Left lung (tissue), 4 donors: ENCODE measurements at regions not wholly inside any gene's neighbourhood (a gene's known extent, or its start where the extent isn't known, plus 50 kb on each side); places are given as distances from the start of the nearest gene placed in this dataset.

Experiments used
- ATAC-seq: fragments of 200-7000 bp; cut with Tn5 transposase; one replicate; pipeline ENCODE4 v1.9.1; 2020; ENCODE audit warnings: moderate library complexity
- DNase-seq, 4 donors: peaks; one replicate each; pipeline ENCODE4 v3.0.0-alpha.2; 2013 to 2020
- H3K27ac ChIP-seq, 2 donors: fragments of 200-600 bp; sonication (generic) in 1 of 2; one replicate each; pipeline versions ENCODE4 v1.5.0 to v1.8.0; 2020 to 2021
- H3K27me3 ChIP-seq, 2 donors: fragments of 200-600 bp; sonication (generic) in 1 of 2; one replicate each; pipeline versions ENCODE4 v1.5.0 to v1.8.0; 2020 to 2021
- H3K36me3 ChIP-seq, 2 donors: fragments of 200-600 bp; sonication (generic) in 1 of 2; one replicate each; pipeline versions ENCODE4 v1.5.0 to v1.8.0; 2020 to 2021
- H3K4me1 ChIP-seq, 2 donors: fragments of 200-600 bp; one replicate each; pipeline ENCODE4 v1.8.0; 2021
- H3K4me3 ChIP-seq, 2 donors: fragments of 200-600 bp; sonication (generic) in 1 of 2; one replicate each; pipeline versions ENCODE4 v1.5.0 to v1.8.0; 2020 to 2021; ENCODE audit warnings: mild to moderate bottlenecking in 1 of 2
- H3K9me3 ChIP-seq, 2 donors: fragments of 200-600 bp; sonication (generic) in 1 of 2; one replicate each; pipeline versions ENCODE4 v1.5.0 to v1.8.0; 2020 to 2021
- intact Hi-C, 2 donors: fragments of 100-400 bp; cut with DNase I; formaldehyde crosslinking; loops; one replicate each; pipeline versions ENCODE4 v1.11.2 to v1.14.2; 2022
- TF ChIP-seq, protein P1 (sequence below), 2 donors: fragments of 200-600 bp; sonication (generic) in 1 of 2; IDR thresholded peaks; one replicate each; pipeline versions ENCODE4 v1.5.0 to v1.8.0; 2021; ENCODE audit warnings: antibody characterized with exemption in 2 of 2
- donor health status: DM: no; HTN: yes; CAD: no.
- donor health status: DM: no; HTN: no; CAD: no.

DNA sequence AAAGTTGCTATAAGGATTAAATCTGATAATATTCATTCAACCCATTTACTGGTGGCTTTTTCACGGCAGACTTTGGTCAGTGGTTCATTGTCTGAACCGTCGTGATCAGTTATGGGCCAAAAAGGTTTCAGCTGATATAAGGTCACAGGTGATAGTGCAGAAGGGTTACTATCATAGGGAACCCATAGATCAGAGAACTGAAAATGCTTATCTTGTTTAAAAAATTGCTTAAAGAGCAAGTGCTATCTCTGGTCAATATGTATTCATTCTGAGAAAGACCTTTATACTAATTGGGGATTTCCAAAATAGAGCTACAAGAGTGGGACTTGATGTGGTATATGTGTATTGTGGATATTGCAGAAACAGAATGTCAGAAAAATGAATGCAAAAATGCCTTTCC is 147.8 kb upstream of the SEMA3E start:
- intact Hi-C loops: no loop called here
- H3K27me3 ChIP-seq: no peaks in the 10 kb centered on the region
- no peaks in the 10 kb centered on the region for H3K36me3 ChIP-seq

DNA sequence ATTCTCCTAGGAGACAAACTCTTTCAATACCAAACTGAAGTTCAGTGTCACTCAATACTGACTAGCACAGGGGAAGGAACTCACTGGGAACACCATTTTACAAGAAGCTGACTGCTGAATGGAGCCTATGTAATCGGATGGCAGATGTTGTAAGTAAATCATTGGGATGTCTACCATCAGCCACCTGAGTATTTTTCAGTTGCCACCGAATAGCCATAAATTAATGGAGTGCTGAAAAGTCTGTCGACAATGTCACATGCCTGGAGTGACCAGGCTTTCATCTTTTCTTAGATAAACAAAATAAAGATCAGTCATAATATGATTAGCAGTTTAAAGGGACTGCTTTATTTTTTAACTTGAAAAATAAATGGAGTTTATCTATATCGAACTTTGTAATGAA is 145.9 kb upstream of the SEMA3E start:
- Histone ChIP-seq H3K27me3 (no peaks in the 10 kb centered on the region), H3K4me1 (no peaks in the 10 kb centered on the region), H3K36me3 (no peaks in the 10 kb centered on the region), H3K27ac (no peak overlapping the region), H3K4me3 (no peak overlapping the region), H3K9me3 (no peaks in the 10 kb centered on the region)
- DNase-seq (no peak), ATAC-seq (no peak)
- intact Hi-C loops: no loop called here
- TF ChIP-seq, protein P1, sequence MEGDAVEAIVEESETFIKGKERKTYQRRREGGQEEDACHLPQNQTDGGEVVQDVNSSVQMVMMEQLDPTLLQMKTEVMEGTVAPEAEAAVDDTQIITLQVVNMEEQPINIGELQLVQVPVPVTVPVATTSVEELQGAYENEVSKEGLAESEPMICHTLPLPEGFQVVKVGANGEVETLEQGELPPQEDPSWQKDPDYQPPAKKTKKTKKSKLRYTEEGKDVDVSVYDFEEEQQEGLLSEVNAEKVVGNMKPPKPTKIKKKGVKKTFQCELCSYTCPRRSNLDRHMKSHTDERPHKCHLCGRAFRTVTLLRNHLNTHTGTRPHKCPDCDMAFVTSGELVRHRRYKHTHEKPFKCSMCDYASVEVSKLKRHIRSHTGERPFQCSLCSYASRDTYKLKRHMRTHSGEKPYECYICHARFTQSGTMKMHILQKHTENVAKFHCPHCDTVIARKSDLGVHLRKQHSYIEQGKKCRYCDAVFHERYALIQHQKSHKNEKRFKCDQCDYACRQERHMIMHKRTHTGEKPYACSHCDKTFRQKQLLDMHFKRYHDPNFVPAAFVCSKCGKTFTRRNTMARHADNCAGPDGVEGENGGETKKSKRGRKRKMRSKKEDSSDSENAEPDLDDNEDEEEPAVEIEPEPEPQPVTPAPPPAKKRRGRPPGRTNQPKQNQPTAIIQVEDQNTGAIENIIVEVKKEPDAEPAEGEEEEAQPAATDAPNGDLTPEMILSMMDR (IDR thresholded peaks at IDR 0.05): no peak

More for the DNA sequence above, 147.8 kb upstream of the SEMA3E start:
- TF ChIP-seq, protein P1 (IDR thresholded peaks at IDR 0.05): no peak
- peaks cover 0 to under 1% of the 10 kb centered on the region in 2 donors for H3K9me3 ChIP-seq
- no peaks in the 10 kb centered on the region for H3K4me1 ChIP-seq
- DNase-seq (no peak), ATAC-seq (no peak)
- H3K27ac ChIP-seq: no peak overlapping the region
- no peak overlapping the region for H3K4me3 ChIP-seq

DNA sequence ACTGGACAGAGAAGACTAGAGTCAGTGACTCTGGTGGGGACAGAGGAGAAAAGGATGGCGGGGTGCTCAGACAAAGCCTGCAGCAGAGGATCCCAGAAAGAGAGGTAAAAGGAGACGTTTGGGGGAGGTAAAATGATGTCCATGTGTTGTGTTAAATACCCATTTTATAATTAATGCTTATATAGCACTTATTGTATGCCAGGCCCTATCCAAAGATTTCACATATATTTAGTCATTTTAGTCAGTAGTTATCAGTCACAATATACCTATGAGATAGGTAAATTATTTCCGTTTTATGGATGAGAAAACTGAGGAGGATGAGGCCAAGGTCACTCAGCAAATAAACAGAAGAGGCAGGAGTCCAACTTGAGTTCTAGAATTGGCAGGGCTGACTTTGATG is 144.6 kb upstream of the SEMA3E start:
- H3K27ac ChIP-seq: no peak overlapping the region
- no peaks in the 10 kb centered on the region for H3K9me3 ChIP-seq
- H3K4me1 ChIP-seq: no peaks in the 10 kb centered on the region
- no peaks in the 10 kb centered on the region for H3K27me3 ChIP-seq
- DNase-seq (no peak), ATAC-seq (no peak)
- no peaks in the 10 kb centered on the region for H3K36me3 ChIP-seq
- intact Hi-C loops: no loop called here
- TF ChIP-seq, protein P1 (IDR thresholded peaks at IDR 0.05): no peak
- H3K4me3 ChIP-seq: no peak overlapping the region

DNA sequence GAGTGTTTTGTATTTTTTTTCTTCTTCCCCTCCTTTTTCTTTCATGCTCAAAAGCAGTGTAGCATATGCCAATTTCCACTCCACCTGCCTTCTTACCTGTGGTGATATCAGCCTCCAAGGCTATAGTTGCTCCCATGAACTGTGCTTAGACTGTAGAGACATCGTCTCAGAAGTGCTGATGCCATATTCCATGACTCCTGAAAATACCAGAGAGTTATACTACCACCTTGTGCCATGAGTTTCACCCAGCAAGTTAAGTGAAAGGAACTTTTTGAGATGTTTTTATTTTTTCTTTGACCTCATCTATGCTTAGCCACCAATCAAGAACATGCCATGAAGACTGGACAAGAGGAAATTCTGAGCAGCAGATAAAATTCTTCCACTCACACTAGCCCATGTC is 142.8 kb upstream of the SEMA3E start:
- no peak overlapping the region for H3K4me3 ChIP-seq
- H3K27ac ChIP-seq: no peak overlapping the region
- TF ChIP-seq, protein P1 (IDR thresholded peaks at IDR 0.05): no peak
- ATAC-seq (no peak), DNase-seq (no peak)
- H3K36me3 ChIP-seq: no peaks in the 10 kb centered on the region
- intact Hi-C loops: no loop called here
- H3K27me3 ChIP-seq: no peaks in the 10 kb centered on the region
- no peaks in the 10 kb centered on the region for H3K9me3 ChIP-seq
- no peaks in the 10 kb centered on the region for H3K4me1 ChIP-seq

DNA sequence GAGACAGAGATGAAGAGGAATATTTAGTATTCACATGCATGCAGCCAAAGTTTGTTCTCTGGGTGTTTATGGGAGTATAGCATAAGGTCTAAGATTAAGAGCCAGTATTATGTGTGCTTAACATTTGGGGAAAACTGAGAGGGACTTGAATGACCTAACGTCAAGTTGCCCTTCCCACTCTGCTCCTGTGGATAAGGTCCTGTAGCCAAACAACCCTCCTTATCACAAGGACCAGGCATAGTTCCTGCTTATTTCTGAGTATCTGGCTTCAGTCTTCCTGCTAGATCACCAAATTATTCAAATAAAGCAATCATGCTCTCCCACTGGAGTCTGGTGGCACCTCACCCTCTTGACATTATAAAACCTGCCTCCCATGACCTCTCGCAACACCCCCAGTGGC is 137.9 kb upstream of the SEMA3E start:
- H3K4me3 ChIP-seq: no peak overlapping the region
- H3K27me3 ChIP-seq: no peaks in the 10 kb centered on the region
- intact Hi-C loops: no loop called here
- TF ChIP-seq, protein P1 (IDR thresholded peaks at IDR 0.05): no peak
- H3K27ac ChIP-seq: no peak overlapping the region
- H3K36me3 ChIP-seq: no peaks in the 10 kb centered on the region
- no peak for DNase-seq
- no peaks in the 10 kb centered on the region for H3K9me3 ChIP-seq
- H3K4me1 ChIP-seq: no peaks in the 10 kb centered on the region
- no peak for ATAC-seq
